Endothelial cell of umbilical vein (primary cell): ENCODE measurements at regions not wholly inside any gene's neighbourhood (a gene's known extent, or its start where the extent isn't known, plus 50 kb on each side); places are given as distances from the start of the nearest gene placed in this dataset.

Experiments
- BruUV-seq: library from RNA; stranded (reverse); fragments of 400-500 nt; replicated peaks from 2 replicates; lab custom pipeline; 2021; lab: Mats Ljungman, UMichigan
- CTCF ChIA-PET: fragments of 300-600, 350-600 bp; sonication (Branson Sonifier 250); formaldehyde crosslinking; loops from one replicate; lab custom pipeline; 2021; ENCODE audit warnings: antibody characterized with exemption, inconsistent platforms; lab: Charles Lee
- POLR2A ChIA-PET: fragments of 300-600, 350-600 bp; sonication (Branson Sonifier 250); formaldehyde crosslinking; loops from one replicate; lab custom pipeline; 2021; ENCODE audit warnings: antibody characterized with exemption, inconsistent platforms; lab: Charles Lee
- DNase-seq: peaks from one replicate; pipeline ENCODE4 v3.0.0-alpha.2; 2011; ENCODE audit warnings: low read depth, low spot score
- FAIRE-seq: peaks from 2 replicates; lab custom pipeline; 2011; peaks lifted over from hg19 to GRCh38; lab: Jason Lieb, UNC
- H2AFZ ChIP-seq: 2 replicates; pipeline ENCODE4 v1.6.0; 2012; ENCODE audit warnings: low read depth, low read length, control low read depth, inconsistent platforms
- H3K27ac ChIP-seq: 2 replicates; pipeline ENCODE4 v1.5.1; 2011; ENCODE audit warnings: low read depth, mild to moderate bottlenecking, control low read depth, low read length, moderate library complexity; ENCODE audit not compliant: insufficient read depth
- H3K27me3 ChIP-seq, 2 experiments: 2 replicates each; pipeline versions ENCODE4 v1.6.0 to v1.6.1; 2011; ENCODE audit warnings: low read length in 2 of 2, mixed read lengths in 1 of 2; ENCODE audit not compliant: control insufficient read depth in 2 of 2, insufficient read depth in 2 of 2
- H3K36me3 ChIP-seq, 2 experiments: 2 replicates in 1 of 2; 3 replicates in 1 of 2; pipeline ENCODE4 v1.5.1; 2011; ENCODE audit warnings: low read length in 2 of 2, mild to moderate bottlenecking in 1 of 2, moderate library complexity in 1 of 2; ENCODE audit not compliant: control insufficient read depth in 2 of 2, insufficient read depth in 2 of 2; ENCODE audit errors: extremely low read depth in 1 of 2
- H3K4me1 ChIP-seq: 3 replicates; pipeline ENCODE4 v1.5.1; 2011; ENCODE audit warnings: mild to moderate bottlenecking, low read length; ENCODE audit not compliant: control insufficient read depth, insufficient read depth; ENCODE audit errors: extremely low read depth
- H3K4me2 ChIP-seq: 2 replicates; pipeline ENCODE4 v1.6.1; 2011; ENCODE audit warnings: low read length, control low read depth, mixed read lengths; ENCODE audit not compliant: insufficient read depth
- H3K4me3 ChIP-seq, 3 experiments: fragments of 200-600 bp in 1 of 3; sonication (generic), shearing (Covaris generic) in 1 of 3; replicated peaks in 1 of 3; 2 replicates each; pipeline ENCODE4 v1.5.1; 2011 to 2016; ENCODE audit warnings: control low read depth in 3 of 3, low read length in 3 of 3, mild to moderate bottlenecking in 2 of 3, inconsistent platforms in 1 of 3, low read depth in 1 of 3, moderate library complexity in 1 of 3; ENCODE audit not compliant: insufficient read depth in 1 of 3
- H3K79me2 ChIP-seq: 2 replicates; pipeline ENCODE4 v1.6.0; 2012; ENCODE audit warnings: low read length, inconsistent platforms; ENCODE audit not compliant: control insufficient read depth, insufficient read depth
- H3K9ac ChIP-seq: replicated peaks from 2 replicates; pipeline ENCODE3; 2011; ENCODE audit warnings: low read length, control low read depth; ENCODE audit not compliant: insufficient read depth; ENCODE audit errors: extremely low read depth
- H3K9me1 ChIP-seq: replicated peaks from 3 replicates; pipeline ENCODE4 v1.6.0; 2011; ENCODE audit warnings: mild to moderate bottlenecking, low read length; ENCODE audit not compliant: control insufficient read depth, insufficient read depth; ENCODE audit errors: extremely low read depth
- H3K9me3 ChIP-seq: replicated peaks from 2 replicates; pipeline ENCODE4 v1.5.1; 2012; ENCODE audit warnings: low read length, inconsistent platforms; ENCODE audit not compliant: control insufficient read depth, insufficient read depth
- H4K20me1 ChIP-seq: replicated peaks from 2 replicates; pipeline ENCODE3; 2011; ENCODE audit warnings: mild to moderate bottlenecking, low read length; ENCODE audit not compliant: control insufficient read depth, insufficient read depth; ENCODE audit errors: extremely low read depth
- EZH2 ChIP-seq: IDR thresholded peaks from 2 replicates; pipeline ENCODE4 v1.6.1; 2012; ENCODE audit warnings: borderline replicate concordance, low read depth, mild to moderate bottlenecking, moderate library complexity, low read length, inconsistent platforms; ENCODE audit not compliant: severe bottlenecking
- FOS ChIP-seq: IDR thresholded peaks from 2 replicates; pipeline ENCODE4 v1.6.1; 2011; ENCODE audit warnings: mild to moderate bottlenecking, low read length, moderate library complexity, borderline replicate concordance; ENCODE audit not compliant: insufficient read depth
- GATA2 ChIP-seq: IDR thresholded peaks from 2 replicates; pipeline ENCODE4 v1.7.0; 2011; ENCODE audit warnings: low read depth, mild to moderate bottlenecking, moderate library complexity, mixed read lengths, low read length; ENCODE audit not compliant: insufficient read length, insufficient read depth
- JUN ChIP-seq: IDR thresholded peaks from 2 replicates; pipeline ENCODE4 v1.6.1; 2011; ENCODE audit warnings: borderline replicate concordance, low read depth; ENCODE audit not compliant: insufficient read length, insufficient read depth
- MYC ChIP-seq: IDR thresholded peaks from one replicate; pipeline ENCODE4 v1.6.1; 2011; ENCODE audit warnings: mild to moderate bottlenecking, low read depth, low read length
- POLR2A ChIP-seq: IDR thresholded peaks from 2 replicates; pipeline ENCODE4 v1.6.1; 2012; ENCODE audit warnings: low read depth, mild to moderate bottlenecking, control low read depth, low read length
- POLR2AphosphoS5 ChIP-seq: IDR thresholded peaks from 2 replicates; pipeline ENCODE4 v1.6.1; 2012; ENCODE audit warnings: low read depth, mild to moderate bottlenecking, control low read depth, low read length, moderate library complexity; ENCODE audit not compliant: insufficient read depth
- dilution Hi-C: fragments of 300-500 bp; cut with MboI; formaldehyde crosslinking; loops from one replicate; pipeline ENCODE4 v1.15.0; 2019; ENCODE audit warnings: low sequenced_read_pairs; ENCODE audit not compliant: extremely low pct_ligation_motif_present
- intact Hi-C: fragments of 100-400 bp; cut with micrococcal nuclease; formaldehyde crosslinking; loops from one replicate; pipeline ENCODE4 v1.10.0; 2022
- TF ChIP-seq, protein P1 (sequence below), 2 donors: IDR thresholded peaks; 1 replicate in 1 of 2; 2 replicates in 1 of 2; pipeline ENCODE4 v1.5.1; 2011; ENCODE audit warnings: low read length in 2 of 2, mild to moderate bottlenecking in 2 of 2, moderate library complexity in 2 of 2, control low read depth in 1 of 2, inconsistent platforms in 1 of 2, low read depth in 1 of 2; ENCODE audit not compliant: insufficient read depth in 1 of 2; ENCODE audit errors: extremely low read depth in 1 of 2
- TF ChIP-seq, protein P2 (sequence below): IDR thresholded peaks from 2 replicates; pipeline ENCODE4 v1.6.1; 2011; ENCODE audit not compliant: insufficient read depth, insufficient read length

DNA sequence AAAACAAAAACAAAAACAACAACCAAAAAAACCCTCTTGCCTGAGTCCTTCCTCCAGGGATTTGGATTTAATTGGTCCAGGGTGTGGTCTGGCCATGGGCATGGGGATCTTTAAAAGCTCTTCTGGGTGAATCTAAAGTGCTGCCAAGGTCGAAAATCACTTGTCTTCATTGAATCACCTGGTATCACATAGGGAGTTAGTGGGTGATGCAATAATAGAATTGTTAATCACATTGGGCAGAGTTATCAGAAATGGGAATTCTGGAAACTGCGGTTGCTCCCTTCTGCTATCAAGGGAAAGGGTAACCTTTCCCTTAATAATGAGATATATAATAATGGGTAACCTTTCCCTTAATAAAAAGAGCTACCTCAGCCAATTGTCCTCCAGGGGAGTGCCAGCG lies 267.9 kb upstream of the KLF3 start:
- Histone ChIP-seq H3K27ac (no peak overlapping the region), H3K4me3 (no peak overlapping the region), H3K9me1 (no peaks in the 10 kb centered on the region), H3K4me2 (no peak overlapping the region), H3K27me3 (peaks cover 0 to 11% of the 10 kb centered on the region in 2 experiments), H3K4me1 (no peaks in the 10 kb centered on the region), H2AFZ (no peak overlapping the region), H3K9ac (no peak overlapping the region), H3K79me2 (no peaks in the 10 kb centered on the region), H3K9me3 (no peaks in the 10 kb centered on the region), H3K36me3 (no peaks in the 10 kb centered on the region), H4K20me1 (no peaks in the 10 kb centered on the region)
- BruUV-seq: no TSS peak
- ChIA-PET POLR2A (no interaction called here), CTCF (no interaction called here)
- TF ChIP-seq, protein P1, sequence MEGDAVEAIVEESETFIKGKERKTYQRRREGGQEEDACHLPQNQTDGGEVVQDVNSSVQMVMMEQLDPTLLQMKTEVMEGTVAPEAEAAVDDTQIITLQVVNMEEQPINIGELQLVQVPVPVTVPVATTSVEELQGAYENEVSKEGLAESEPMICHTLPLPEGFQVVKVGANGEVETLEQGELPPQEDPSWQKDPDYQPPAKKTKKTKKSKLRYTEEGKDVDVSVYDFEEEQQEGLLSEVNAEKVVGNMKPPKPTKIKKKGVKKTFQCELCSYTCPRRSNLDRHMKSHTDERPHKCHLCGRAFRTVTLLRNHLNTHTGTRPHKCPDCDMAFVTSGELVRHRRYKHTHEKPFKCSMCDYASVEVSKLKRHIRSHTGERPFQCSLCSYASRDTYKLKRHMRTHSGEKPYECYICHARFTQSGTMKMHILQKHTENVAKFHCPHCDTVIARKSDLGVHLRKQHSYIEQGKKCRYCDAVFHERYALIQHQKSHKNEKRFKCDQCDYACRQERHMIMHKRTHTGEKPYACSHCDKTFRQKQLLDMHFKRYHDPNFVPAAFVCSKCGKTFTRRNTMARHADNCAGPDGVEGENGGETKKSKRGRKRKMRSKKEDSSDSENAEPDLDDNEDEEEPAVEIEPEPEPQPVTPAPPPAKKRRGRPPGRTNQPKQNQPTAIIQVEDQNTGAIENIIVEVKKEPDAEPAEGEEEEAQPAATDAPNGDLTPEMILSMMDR (IDR thresholded peaks at IDR 0.05; ENCODE audit: extremely low read depth in 1 of 2, insufficient read depth in 1 of 2, low read depth in 1 of 2, low read length in 2 of 2): no peak
- TF ChIP-seq GATA2 (no peak), FOS (no peak)
- TF ChIP-seq, protein P2, sequence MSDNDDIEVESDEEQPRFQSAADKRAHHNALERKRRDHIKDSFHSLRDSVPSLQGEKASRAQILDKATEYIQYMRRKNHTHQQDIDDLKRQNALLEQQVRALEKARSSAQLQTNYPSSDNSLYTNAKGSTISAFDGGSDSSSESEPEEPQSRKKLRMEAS: no peak
- intact Hi-C loops: no loop called here
- no peak for FAIRE-seq
- dilution Hi-C loops: no loop called here
- no peak for DNase-seq

DNA sequence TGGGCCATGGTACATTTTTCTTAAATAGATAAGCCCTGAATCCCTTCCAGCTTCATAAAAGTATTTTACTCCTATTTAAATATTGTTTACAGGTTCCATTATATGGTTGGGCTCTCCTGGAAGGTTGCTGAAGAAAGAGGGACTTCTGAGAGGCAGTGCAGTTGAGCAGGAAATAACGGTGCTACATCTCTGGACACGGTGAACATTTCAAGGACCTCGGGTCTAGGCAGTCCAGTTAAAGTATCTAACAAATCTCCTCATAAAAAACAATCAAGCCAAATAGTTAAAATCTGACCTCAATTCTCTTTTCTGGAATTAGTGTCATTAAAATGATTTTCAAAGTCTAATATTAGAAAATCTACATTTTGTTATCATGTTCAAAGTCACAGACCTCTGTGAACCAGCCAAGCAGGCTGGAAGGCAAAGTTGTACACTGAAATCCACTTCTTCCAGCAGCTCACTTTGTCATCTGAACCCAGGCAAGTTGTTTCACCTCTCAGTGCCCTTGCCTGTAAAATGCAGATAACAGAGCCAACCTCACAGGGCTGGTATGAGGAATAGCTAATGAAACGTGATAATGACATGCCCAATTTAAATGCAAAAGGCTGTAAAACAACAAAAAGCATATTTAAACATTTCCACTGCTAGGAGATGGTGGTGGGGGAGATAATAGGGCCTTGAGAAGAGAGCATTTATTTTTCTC lies 267.0 kb upstream of the KLF3 start:
- Histone ChIP-seq H3K4me3 (no peak overlapping the region), H3K36me3 (no peaks in the 10 kb centered on the region), H3K27me3 (peaks cover 0 to 11% of the 10 kb centered on the region in 2 experiments), H4K20me1 (no peaks in the 10 kb centered on the region), H3K4me1 (no peaks in the 10 kb centered on the region), H3K9me1 (no peaks in the 10 kb centered on the region), H2AFZ (no peak overlapping the region), H3K9me3 (no peaks in the 10 kb centered on the region), H3K9ac (no peak overlapping the region), H3K27ac (no peak overlapping the region), H3K79me2 (no peaks in the 10 kb centered on the region), H3K4me2 (no peak overlapping the region)
- no peak for TF ChIP-seq JUN
- TF ChIP-seq FOS: no peak
- TF ChIP-seq, protein P1 (IDR thresholded peaks at IDR 0.05; ENCODE audit: extremely low read depth in 1 of 2, insufficient read depth in 1 of 2, low read depth in 1 of 2, low read length in 2 of 2): no peak
- no peak for TF ChIP-seq MYC
- no peak for TF ChIP-seq POLR2A
- no peak for TF ChIP-seq GATA2
- TF ChIP-seq, protein P2: no peak
- TF ChIP-seq EZH2: no peak
- no peak for TF ChIP-seq POLR2AphosphoS5
- POLR2A ChIA-PET: no interaction called here
- DNase-seq (no peak), FAIRE-seq (no peak)
- dilution Hi-C loops: no loop called here
- BruUV-seq: no TSS peak
- CTCF ChIA-PET: no interaction called here
- intact Hi-C loops: no loop called here
